ENCODE measurements at regions not wholly inside any gene's neighbourhood (a gene's known extent, or its start where the extent isn't known, plus 50 kb on each side); places are given as distances from the start of the nearest gene placed in this dataset.

GRCh38 chr12:83622205-83622604, 935.5 kb downstream of the TMTC2 start:
- TF ChIP-seq, protein P1, sequence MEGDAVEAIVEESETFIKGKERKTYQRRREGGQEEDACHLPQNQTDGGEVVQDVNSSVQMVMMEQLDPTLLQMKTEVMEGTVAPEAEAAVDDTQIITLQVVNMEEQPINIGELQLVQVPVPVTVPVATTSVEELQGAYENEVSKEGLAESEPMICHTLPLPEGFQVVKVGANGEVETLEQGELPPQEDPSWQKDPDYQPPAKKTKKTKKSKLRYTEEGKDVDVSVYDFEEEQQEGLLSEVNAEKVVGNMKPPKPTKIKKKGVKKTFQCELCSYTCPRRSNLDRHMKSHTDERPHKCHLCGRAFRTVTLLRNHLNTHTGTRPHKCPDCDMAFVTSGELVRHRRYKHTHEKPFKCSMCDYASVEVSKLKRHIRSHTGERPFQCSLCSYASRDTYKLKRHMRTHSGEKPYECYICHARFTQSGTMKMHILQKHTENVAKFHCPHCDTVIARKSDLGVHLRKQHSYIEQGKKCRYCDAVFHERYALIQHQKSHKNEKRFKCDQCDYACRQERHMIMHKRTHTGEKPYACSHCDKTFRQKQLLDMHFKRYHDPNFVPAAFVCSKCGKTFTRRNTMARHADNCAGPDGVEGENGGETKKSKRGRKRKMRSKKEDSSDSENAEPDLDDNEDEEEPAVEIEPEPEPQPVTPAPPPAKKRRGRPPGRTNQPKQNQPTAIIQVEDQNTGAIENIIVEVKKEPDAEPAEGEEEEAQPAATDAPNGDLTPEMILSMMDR (conservative IDR thresholded peaks at IDR 0.05; ENCODE audit: low read depth, low read length): no peak
- no peak for TF ChIP-seq RCOR1 (IDR thresholded peaks at IDR 0.05; ENCODE audit: insufficient replicate concordance, low read length)
- TF ChIP-seq POLR2A (IDR thresholded peaks at IDR 0.05; ENCODE audit: low read depth, low read length): no peak
- TF ChIP-seq RAD21 (IDR thresholded peaks at IDR 0.05; ENCODE audit: low read length): no peak
- no peak for TF ChIP-seq CEBPB (IDR thresholded peaks at IDR 0.05; ENCODE audit: low read depth, low read length)
- TF ChIP-seq RFX5 (IDR thresholded peaks at IDR 0.05; ENCODE audit: low read depth, low read length): no peak
- no peak for TF ChIP-seq BHLHE40 (IDR thresholded peaks at IDR 0.05; ENCODE audit: low read depth, low read length)
- TF ChIP-seq NFE2L2 (IDR thresholded peaks at IDR 0.05; ENCODE audit: low read depth, low read length): no peak
- TF ChIP-seq ELK1 (IDR thresholded peaks at IDR 0.05; ENCODE audit: borderline replicate concordance, low read depth, low read length): no peak
- TF ChIP-seq SMC3 (IDR thresholded peaks at IDR 0.05; ENCODE audit: low read depth, low read length): no peak
- TF ChIP-seq, protein P2, sequence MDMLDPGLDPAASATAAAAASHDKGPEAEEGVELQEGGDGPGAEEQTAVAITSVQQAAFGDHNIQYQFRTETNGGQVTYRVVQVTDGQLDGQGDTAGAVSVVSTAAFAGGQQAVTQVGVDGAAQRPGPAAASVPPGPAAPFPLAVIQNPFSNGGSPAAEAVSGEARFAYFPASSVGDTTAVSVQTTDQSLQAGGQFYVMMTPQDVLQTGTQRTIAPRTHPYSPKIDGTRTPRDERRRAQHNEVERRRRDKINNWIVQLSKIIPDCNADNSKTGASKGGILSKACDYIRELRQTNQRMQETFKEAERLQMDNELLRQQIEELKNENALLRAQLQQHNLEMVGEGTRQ (IDR thresholded peaks at IDR 0.05; ENCODE audit: low read depth, low read length): no peak

Data from IMR-90 (cell line).